HG03571 (cell line): ENCODE measurements at regions not wholly inside any gene's neighbourhood (a gene's known extent, or its start where the extent isn't known, plus 50 kb on each side); places are given as distances from the start of the nearest gene placed in this dataset.
"Not testable (repeated sequence)": the region's sequence is repeated elsewhere in the genome, so short reads cannot be mapped to it uniquely, and the experiment has no call there.

Source experiments
- ATAC-seq: cut with Tn5 transposase; IDR thresholded peaks from one replicate; pipeline ENCODE4 v1.9.1; 2021; ENCODE audit not compliant: unreplicated experiment

DNA sequence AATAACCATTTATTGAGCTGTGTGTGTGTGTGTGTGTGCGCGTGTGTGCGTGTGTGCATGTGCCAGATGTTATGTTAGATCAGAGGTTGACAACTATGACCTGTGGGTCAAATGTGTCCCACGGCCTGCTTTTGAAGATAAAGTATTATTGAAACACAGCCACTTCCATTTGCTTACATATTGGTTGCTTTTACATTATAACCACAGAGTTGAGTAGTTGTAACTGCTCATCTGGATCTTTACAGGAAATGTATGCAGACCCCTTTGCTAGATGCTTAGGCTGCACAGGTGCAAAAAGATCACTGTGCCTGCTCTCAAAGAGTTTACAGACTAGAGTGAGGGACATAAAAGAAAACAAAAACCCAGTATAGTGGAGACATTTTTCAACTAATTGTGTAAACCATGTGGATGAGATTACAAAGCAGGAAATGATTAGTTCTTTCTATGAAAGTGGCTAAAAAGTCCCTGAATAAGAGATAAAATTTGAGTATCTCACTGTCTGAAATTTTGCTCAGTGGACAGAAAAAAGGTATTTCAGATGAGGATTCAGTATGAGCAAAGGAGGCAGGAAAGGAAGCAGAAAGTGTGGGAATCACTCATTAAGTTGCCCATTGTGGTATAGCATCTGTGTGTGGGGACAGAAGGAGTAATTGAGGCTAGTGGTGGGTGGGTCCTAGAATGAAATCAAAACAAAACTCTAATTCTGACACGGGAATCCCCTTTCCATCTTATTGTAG lies 188.4 kb downstream of the PAH start:
- ATAC-seq, result no peak

DNA sequence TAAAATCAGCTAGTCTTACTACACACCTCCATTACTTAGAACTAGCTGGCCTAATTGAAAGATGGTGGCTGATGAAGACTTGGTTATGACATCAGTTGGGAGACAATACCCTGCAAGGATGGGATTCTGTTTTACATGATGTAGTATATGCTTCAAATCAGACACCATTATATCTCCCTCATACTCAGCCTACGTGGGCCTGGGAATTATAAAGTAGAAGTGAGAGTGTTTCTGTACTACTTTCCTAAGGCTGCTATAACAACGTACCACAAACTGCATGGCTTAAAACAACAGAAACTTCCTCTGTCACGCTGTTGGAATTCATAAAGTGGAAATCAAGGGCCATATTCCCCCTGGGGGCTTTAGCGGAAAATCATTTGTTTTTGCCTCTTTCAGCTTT lies 190.4 kb downstream of the PAH start:
- ATAC-seq, result no peak

DNA sequence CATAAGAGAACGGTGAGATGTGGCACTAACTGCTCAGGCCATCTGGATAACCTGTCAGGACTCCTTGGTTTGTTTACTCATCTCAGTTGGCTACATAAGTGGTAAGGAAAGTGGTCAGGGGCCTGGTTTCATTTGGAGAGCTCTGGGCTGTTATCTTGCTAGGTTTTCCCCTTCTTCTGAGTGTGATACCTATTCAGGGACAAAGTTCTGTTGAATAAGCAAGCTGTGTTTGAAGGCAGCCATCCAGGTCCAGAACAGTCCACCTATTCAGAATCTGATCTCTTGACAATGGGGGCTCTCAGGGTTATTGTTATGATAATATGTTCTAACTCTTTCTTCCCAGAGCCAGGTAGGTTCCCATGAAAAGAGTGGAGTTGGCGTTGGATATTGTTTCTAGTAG lies 194.9 kb downstream of the PAH start:
- no peak for ATAC-seq

DNA sequence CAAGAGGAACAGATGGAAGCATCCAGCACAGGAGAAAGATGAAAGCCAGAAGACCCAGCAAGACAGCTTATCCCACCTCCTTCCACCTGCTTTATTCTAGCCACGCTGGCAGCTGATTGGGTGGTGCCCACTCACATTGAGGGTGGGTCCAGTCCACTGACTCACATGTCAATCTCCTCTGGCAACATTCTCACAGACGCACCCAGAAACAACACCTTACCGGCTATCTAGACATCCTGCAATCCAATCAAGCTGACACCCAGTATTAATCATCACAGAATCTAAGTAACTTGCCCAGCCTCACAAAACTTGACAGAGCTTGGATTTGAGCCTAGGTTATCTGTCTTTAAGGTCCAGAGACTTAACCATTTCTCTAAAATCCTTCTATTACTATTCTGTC lies 208.9 kb downstream of the PAH start:
- no peak for ATAC-seq

DNA sequence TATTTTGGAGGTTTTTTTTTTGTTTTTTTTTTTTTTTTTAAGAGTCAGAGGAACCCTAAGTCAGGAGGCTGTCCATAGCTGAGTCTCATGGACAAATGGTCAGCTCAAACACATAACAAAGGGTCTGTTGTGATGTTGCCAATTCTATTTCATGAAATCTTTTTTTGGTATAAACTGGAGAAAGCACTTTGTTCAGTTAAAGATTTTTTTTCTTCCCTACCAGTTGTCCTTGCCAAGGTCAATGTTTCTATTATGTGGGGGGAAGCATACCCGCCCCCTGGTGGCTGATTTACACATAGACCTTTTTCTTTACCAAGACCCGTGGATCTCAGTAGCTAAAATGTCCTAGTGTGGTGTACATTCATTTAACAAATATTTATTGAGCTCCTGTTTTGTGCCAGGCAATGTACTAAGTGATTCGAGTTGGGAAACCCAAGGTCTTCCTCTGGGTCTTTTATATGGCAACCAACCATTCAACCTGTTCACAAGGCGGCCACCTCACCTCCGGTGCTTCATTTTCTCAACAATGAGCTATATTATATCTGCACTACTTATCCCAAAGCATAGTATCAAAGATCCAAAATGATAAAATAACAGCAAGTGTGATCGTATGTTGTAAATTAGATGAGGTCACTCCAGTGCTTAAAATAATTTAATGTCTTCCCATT lies 214.5 kb downstream of the PAH start:
- no peak for ATAC-seq

DNA sequence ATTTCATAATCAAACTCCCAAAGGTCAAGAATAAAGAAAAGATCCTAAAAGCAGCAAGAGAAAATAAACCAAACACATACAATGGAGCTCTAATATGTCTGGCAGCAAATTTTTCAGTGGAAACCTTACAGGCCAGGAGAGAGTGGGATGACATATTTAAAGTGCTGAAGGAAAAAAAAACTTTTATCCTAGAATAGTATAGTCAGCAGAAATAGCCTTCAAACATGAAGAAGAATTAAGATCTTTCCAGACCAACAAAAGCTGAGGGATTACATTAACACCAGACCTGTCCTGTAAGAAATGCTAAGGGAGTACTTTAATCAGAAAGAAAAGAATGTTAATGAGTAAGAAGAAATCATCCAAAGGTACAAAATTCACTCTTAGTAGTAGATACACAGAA lies 215.7 kb upstream of the IGF1 start:
- no peak for ATAC-seq

DNA sequence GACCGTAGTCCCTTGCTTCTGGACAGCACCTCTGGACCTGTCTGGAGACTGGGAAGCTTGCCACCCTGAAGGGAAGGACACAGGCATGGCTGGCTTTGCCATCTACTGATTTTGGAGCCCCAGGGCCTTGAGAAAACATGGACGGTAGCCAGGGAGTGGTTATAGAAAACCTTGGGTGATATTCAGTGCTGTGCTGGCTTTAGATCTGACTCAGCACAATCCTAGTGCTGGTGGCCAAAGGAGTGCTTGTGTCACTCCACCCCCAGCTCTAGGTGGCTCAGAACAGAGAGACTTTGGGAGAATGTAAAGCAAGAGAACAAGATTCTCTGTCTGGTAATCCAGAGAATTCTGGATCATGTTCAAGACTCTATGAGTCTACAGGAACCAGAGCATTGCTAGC lies 214.5 kb upstream of the IGF1 start:
- no peak for ATAC-seq

DNA sequence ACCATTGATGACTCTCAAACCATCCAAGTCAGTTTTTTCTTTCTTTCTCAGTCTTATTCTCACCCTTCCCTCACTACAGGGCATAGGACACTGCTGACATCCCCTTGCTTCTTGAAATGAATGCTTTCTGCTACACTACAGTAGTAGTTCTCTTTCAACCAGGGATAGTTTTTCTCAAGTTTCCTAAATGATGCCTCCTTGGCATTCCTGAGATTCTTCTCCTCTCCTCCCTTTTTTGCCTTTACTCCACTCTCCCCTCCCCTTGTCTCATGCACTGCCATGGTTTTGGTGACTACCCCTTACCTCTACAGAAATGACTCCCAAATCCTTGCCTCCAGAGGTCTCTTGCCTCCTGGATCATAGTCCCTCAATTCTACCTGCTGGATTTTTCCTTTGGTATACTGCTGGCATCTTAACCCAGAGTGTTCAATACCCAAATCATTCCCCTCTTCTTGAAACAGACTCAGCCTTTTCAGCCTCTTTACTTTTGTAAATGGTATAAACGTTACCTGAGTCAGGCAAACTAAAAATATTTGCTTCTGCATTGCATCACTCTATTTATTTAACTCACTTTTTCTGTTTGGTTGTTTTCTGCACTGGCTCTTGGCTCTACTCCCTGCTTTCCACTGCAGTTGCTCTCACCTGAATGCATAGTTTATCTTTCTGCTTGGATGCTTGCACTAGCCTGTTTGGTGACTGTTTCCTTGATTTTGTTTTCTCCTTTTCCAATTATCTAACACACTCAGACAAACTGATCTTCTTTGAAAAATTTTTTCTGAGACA lies 211.6 kb upstream of the IGF1 start:
- ATAC-seq, result no peak

DNA sequence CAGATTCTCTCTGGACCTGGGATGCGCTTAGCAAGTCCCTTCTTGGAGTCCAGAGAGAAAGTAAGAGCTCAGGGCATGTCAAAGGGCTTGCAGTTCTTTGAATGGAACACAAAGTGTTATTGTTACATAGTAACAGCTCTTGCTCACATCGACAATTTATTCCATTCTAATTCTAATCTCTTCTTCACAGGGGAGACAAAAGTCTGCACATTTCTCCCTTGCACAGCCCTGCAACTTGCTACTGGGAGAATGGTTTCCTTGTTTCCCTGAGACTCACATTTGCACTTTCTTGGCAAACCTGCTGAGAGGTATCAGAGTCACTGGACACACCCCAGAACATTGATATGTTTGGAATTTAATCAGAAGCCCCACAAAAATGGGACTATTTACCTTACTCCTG lies 209.9 kb upstream of the IGF1 start:
- ATAC-seq, result no peak

DNA sequence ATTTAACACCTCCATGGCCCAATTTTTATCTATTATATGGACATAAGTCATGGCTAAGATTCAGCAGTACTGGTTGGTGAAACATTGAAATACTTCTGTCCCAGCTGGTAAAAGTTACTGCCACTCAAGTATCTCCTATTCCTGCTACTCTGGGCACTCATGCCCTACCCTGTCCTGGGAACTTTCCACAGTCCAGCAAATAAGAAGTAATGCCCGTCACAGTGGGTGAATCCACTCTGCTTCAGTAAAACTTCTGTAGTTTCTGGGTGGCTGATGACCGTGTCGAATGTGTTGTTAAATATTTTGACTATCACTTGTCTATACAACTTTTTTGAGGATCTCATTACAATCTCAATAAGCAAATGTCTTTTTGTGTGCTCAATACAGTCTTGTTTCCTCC lies 209.3 kb upstream of the IGF1 start:
- no peak for ATAC-seq

DNA sequence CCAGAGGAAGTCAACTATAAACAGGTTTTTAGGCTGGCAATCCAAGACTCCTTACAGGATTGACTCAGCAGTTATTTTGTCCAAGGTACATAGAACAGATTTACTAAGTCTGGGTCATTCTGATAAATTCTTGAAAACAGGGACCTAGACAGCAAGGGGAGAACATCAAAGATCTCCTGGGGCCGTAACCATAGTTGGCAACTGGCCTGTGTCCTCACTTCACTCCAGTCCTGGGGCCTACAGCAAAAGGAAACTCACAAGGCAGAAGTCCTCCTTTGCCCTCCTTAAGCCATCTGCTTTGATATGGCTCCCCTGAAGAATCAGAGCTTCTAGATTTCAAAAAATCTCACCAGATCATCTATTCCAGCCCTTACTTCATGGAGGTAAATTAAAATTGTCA lies 207.2 kb upstream of the IGF1 start:
- no peak for ATAC-seq

DNA sequence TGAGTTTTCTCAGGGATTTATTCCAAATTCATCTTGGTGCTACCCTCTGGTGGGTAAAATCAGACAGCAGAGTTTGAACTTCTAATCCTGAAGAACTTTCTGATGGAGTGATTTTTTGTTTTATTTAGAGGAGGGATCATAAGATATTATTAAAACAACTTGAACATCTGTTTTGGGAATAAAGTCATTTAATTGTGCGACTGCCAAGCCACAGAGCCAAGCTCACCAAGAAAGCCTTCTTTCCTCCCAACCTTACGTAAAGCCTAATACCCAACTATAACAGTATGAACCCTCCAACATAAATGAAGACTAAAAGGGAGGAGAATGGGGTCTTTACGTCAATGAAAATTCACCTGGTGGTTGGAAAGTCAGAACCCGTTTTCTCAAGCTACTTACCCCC lies 205.5 kb upstream of the IGF1 start:
- no peak for ATAC-seq

DNA sequence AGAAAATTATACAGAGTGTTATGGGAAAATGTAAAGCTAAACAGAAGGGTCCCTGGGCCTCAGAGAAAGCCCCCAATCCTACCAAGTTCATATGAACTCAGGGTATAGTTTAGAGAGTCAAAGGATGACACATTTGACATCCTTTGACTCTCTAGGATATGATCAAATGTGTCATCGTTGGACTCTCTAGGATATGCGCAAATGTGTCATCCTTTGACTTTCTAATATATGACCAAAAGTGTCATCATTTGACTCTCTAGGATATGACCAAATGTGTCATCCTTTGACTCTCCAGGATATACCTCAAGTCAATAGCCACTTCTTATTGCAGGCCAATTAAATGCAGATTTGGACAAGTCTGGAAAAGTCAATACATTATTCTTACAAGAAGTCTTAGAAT lies 204.8 kb upstream of the IGF1 start:
- no peak for ATAC-seq

DNA sequence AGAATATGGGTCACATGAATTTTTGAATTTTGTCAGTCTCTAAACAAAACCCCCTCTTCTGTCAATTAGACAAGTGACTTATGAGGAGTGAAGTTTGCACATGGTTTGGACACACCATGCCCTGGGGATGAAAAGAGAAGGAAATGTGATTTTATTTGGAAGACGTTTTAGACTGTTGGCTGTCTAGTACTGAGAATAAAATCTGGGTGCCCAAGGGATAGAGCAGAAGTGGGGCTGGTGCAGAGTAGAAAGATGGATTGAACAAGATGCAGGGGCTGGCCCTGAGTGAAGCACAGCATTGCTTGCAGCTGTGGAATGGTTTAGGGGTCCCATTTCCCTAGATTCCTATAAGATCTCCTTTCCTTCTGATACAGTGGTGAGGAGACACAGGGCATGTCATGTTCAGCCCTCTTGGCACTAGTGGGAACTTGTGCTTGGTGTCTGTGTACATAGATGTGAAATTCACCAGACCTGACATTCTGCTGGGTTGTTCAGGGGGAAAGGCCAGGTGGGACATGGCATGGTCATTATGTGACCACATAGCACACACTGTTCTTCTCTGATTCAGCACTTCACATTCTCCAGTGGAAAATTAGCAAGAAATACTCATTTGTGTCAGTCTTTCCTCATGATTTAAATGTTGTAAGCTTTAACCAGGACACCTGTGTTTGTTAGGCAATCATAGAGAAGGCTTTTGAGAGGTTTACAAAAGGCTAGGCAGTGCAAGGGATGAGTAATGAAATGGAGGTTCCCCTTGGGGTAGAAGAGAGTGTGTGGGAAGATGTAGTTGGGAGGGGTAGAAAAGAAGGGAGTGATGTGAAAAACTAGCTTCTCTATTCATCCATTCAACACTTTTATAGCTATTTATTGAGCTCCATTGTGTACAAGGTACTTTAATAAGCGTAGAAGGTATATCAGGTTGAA lies 202.3 kb upstream of the IGF1 start:
- ATAC-seq, result no peak

DNA sequence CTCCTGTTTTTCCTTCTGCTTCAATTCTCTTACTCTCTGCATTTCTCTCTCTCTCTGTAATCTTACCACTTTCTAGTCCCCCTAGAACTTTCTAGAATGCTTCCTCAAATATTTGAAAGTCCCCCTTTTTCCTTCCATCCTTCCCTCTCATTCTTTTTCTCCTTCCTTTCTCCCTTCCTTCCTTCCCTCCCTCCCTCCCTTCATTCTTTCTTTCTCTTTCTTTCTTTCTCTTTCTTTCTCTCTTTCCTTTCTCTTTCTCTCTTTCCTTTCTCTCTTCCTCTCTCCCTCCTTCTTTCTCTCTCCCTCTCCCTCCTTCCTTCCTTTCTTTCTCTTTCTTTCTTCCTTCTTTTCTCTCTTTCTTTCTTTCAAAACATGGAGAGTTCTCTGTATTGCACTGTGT lies 201.4 kb upstream of the IGF1 start:
- no peak for ATAC-seq

DNA sequence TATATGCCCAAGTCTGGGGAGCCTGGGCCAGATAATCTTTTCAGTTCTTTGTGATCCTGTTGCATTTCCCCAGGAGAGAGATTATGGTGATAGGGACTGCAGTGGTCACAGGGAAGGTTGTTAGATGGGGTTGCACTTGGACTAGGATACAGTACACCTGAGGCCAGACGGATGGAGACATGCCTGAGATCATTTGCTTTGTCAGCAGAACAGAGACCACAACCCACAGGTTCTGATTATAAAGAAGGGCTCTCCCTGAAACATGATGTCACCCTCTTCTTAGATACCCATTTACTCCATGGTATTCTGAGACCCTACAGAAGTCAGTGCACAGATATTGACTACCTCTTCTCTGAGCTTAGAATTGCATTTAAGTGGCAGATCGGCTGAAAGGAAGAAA lies 200.9 kb upstream of the IGF1 start:
- no peak for ATAC-seq

DNA sequence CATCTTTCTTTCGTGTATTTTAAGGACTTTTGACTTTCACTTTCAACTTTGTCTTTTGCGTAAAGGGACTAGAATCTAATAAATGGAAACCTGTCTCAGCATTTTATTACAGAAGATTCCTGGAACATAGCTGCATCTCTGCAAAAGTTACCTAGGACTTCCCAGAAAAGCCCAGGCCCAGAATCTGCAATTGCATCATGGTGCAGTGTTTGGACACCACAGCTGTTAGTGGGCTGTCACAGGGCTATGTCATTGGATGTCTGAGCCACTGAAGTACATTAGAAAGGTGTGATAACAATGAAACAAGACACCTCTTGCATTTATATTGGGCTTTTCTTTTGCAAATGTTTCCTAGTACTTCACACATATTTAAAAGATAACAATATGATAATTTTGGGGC lies 199.9 kb upstream of the IGF1 start:
- no peak for ATAC-seq

DNA sequence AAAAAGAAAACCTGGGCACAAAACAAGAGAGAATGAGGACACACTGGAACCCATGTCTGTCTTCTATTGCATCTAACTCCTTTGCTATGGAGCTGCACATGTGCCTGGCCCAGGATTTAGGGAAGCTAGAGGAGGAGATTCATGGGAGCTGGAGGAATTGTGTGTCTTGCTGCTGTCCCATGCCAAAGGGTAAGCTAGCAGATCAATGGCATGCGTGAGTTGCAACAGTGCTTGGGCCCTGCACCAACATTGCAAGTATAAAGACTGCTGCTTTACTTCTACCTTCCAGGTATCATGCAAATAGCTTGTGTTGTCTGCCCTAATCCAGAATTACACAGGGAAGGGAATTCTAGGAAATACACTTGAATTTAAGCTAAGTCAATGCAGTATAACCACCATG lies 196.4 kb upstream of the IGF1 start:
- no peak for ATAC-seq

DNA sequence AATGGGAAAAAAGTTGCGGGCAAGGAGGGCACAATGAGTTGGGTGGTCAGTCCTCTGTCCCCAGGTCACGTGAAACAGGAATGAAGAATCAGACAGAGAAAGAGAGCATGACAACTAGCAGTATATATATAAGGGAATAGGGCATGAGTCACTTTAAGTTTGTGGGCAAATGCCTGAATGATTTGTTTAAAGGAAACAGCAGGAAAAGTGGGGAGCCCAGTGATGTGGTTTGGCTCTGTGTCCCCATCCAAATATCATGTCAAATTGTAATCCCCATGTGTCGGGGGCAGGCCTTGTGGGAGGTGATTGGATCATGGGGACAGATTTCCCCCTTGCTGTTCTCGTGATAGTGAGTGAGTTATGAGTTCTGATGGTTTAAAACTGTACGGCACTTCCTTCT lies 195.3 kb upstream of the IGF1 start:
- no peak for ATAC-seq

DNA sequence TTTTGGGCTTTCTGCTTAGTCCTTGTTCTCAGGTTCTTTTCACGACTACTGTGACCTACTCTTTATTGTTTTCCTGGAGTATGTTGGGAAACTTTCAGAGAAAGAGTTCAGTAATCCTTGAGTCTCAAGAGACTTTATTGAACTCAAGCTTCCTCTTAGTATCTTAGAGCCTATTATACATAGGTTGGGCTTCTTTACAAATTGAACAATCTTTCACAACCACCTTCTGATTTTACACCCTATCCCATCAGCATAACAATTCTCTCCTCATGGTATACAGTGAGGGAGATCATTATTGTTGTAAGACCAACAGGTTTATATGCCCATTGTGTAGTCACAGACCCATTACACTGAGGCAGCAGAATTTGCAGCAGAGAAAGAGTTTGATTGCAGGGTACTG lies 193.2 kb upstream of the IGF1 start:
- ATAC-seq, result no peak

DNA sequence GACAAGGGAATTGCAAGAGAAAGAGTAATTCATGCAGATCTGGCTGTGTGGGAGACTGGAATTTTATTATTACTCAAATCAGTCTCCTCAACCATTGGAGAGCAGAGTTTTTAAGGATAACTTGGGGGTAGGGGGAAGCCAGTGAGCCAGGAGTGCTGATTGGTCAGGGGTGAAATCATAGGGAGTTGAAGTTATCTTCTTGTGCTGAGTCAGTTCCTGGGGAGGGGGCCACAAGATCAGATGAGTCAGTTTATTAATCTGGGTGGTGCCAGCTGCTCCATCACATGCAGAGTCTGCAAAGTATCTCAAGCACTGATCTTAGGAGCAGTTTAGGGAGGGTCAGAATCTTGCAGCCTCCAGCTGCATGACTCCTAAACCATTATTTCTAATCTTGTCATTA lies 191.8 kb upstream of the IGF1 start:
- not testable (repeated sequence) for ATAC-seq
